ENCODE measurements at regions not wholly inside any gene's neighbourhood (a gene's known extent, or its start where the extent isn't known, plus 50 kb on each side); places are given as distances from the start of the nearest gene placed in this dataset.
A peak's percentile ranks its signal among the peaks of the same experiment; 100 is the strongest.
"Not testable (repeated sequence)": the region's sequence is repeated elsewhere in the genome, so short reads cannot be mapped to it uniquely, and the experiment has no call there.

DNA sequence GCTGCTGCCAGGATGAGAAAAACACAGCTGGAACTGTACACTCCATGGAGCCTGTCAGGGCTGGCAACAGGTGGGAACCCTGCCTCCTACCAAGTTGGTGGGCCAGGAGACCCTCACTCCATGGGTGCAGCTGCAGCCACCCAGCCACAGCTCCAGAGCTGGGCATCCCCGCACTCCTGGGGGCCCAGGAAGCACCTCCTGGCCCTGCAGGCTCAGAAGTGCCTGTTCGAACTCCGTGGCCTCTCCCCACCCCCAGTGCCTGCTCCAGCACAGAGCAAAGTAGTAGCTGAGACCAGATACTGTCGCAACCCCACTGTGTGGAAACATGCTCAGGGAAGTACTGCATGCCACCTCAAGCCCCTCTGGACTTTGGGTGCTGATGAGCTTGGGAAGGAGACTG is 564.0 kb upstream of the ACO1 start:
- DNase-seq (ENCODE audit: low spot score) = no peak

DNA sequence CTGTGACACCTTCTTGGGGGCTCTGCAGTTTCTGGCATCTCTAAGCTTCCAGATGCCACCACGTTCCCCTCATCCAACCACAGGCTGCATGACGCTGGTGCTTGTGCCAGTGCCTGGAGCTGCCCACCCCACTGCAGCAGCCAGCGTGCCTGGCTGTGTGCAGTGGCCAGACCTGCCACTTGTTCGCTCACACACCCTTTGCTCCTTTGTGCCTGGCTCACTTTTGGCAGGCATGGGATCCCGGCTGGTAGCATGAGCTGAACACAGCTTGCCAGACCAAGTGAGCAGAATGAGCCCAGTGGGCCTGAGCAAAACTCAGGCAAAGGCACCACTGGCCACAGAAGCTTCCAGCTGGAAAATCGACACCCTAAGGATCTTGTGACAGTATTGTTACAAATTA is 562.9 kb upstream of the ACO1 start:
- DNase-seq (ENCODE audit: low spot score) = no peak

DNA sequence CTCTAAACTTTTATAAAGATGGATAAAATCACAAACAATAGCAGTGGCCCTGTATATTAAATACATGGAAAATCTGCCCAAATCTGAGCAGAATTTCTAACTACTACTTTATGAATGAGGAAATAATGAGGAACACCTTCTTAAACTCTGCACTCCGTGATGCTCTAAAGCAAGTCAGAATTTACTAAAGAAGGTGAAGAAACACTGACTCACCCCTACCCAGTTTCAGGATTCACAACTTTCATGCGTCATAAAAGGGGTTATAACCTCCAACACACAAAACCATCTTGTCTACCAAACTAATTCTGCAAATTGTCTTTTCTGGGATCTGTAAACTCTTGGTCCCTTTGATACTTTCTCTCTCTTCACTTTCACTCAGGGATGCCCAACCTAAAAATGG is 561.1 kb upstream of the ACO1 start:
- no peak for DNase-seq (ENCODE audit: low spot score)

DNA sequence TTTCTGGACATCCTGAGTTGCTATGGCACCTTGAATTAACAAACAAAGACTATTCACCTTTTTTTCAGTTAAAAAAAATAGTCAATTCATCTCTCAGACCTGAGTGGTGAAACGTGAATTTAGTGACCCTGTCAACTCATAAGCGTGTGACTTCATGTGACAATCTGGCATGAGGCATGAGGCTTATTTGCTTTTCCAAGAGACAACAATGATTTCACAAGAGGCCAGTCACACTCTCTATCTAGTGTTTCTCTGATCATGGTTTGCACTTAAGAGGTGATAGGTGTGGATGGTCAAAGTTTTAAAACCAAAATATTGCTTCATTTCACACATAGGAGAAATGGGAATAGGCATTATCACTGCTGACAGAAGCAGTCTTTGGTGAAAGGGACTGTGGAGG is 559.6 kb upstream of the ACO1 start:
- DNase-seq (ENCODE audit: low spot score) = no peak

DNA sequence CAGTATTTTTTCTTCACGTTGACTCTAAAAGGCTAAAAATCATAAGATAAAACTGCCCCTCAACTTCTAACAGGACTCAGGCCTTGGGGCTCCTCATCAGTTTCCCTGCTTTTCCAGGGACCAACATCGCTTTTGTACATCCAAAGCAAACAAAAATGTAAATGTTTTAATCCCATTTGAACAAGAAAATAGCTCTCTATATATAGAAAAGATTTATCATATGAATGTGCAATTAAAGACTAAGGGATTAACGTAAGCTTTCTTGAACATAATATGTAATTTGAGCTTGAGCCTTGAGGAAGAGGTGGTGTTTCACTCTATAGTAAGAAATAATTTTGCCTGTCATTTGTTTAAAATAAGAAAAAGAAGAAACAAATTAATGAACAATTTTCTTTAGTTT is 547.2 kb upstream of the ACO1 start:
- DNase-seq (ENCODE audit: low spot score) = no peak

DNA sequence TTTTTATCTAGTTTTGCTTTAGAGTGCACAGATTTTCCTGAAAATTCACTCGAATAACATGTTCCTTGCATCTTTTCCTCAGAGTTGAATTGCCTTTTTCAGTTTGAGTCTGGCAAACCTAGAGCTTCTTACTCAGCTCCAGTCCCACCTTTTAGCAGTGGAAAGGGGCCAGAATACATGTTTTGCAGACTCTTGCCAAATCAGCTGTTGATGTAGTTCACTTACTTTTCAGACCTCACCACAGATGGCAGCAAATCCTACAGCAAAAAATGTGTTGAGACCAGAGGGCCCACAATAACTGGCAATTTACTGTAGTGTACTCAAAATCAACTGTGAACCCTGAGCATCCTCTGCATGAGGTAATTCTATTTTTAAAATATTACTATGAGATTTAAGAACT is 545.2 kb upstream of the ACO1 start:
- DNase-seq (ENCODE audit: low spot score) = no peak

DNA sequence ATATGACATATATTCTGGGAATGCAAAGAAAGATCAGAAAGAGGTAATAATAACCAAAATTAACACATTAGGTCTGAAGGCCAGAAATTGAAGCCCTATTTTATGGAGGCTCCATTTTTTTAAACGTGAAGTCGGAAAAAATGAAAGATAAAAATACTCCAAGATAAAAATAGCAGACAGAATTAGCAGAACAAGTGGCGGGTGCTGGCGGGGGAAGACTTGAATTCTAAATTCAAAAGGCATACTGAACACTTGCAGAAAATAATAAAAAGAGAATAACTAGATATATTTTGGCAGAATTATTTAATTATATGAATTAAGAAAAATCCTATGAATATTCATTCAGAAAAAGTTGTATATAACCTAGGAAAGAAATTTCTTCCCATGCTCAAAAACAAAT is 543.7 kb upstream of the ACO1 start:
- no peak for DNase-seq (ENCODE audit: low spot score)

DNA sequence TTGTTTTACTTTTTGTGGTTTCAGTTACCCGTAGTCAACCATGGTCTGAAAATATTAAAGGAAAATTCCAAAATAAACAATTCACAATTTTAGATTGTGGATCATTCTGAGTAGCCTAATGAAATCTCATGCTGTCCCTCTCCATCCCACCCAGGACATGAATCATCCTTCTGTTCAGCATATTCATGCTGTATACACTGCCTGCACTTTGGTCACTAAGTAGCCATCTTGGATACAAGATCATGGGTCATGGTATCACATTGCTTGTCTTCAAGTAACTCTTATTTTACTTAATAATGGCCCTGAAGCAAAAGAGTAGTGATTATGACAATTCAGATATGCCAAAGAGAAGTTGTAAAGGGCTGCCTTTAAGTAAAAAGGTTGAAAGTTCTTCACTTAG is 536.5 kb upstream of the ACO1 start:
- no peak for DNase-seq (ENCODE audit: low spot score)

DNA sequence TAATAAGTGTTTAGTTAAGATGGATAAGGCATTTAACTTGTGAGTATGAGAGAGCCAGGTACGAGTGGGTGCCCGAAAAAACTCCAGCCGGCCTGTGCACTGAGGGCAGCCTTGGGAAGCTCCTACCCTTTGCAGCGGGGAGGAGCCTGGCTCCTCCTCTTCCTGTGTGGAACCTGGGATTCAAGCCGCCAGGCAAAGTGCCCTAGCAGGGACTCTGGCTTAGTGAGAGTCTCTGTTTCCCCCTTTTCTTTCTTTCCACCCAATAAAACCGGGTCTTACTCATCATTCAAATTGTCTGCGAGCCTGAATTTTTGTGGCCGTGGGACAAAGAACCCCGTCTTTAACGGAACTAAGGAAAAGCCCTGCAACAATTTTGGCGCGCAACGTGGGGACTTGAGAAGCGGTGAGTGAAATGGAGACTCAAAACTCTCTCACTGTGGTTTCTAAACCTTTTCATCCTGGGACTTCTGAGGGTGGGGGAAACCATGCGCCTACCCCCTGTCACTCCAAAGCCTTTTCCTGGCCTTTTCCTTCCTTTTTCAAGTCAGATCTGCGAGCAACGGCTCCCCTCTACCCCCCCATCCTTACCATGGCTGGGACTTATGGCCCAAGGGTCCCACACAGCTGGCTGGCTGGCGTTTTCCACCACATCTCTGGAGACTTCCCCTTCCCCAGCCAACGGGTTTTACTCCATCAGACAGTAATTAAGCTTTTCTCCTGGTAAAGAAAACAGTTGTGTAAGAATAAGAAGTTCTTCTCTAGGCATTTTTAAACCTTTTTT is 535.7 kb upstream of the ACO1 start:
- DNase-seq (ENCODE audit: low spot score) = no peak

DNA sequence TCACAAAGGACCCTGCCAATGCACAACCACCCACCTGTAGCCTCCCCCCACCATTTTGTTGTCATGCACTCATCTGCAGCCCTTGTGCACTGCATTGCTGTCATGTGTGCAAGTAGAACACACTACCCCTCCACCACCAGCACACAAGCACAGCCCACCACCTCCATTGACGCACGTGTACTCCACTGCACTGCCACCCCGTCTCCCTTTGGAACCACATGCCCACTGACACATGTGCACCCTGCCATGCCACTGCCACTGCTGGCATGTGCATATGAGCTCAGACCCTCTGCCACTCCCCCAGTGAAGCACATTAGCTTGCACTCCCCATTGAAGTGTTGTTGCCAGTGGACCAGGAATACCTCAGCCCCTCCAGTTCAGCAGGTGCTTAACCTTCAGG is 530.3 kb upstream of the ACO1 start:
- DNase-seq (ENCODE audit: low spot score) = no peak

DNA sequence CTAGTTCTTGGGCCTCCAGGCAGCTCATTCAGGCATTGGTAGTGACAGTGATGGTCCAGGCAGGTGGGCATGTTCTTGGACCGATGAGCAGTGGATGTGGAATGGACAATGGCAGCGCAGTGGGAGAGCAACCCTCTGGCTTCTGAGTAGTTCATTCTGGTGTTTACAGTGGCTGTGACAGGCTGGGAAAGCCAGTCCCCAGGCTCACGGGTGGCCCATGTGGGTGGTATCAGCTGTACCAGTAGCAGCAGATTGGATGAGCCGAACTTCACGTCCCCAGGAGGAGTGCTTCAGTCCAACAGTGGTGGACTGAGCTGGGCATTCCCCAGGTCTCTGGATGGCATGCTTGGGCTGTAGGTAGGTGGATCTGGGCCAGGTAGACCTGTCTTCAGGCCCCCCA is 515.6 kb upstream of the ACO1 start:
- no peak for DNase-seq (ENCODE audit: low spot score)

DNA sequence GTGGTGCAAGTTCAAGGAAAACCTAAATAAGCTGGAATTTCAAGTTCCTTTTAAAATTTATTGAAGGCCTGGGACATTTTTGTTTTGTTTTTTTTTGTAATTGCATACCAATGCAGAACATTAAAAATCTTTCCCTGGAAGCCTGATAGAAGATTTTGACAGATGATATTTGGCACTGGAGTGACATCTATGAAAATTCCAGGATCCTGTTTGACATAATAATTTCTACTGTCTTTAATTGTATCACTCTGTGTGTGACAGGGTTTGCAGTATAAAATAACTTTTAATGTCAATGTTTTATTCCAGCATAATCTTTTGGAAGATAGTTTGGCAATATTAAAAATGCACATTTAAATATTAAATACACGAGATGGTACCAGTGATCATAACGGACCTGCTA is 514.2 kb upstream of the ACO1 start:
- no peak for DNase-seq (ENCODE audit: low spot score)

DNA sequence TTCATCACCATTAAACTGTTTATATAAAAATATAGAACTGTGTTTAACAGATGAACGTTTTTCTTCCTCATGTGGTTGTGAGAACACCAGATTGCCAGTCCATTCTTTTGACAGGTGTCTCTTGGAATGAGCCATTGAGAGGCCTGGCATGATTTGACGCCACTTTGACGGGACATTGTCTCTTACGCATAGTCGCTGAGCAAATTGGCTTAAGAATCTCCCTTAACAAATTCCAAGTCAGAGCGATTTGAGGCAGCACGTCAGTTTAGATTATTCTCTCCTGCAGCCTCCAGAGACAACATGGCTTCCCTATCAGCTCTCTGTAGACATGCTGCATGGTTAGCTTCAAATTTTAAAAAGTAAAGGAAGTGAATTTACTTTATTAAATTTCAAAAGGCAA is 510.7 kb upstream of the ACO1 start:
- DNase-seq (ENCODE audit: low spot score) = no peak

DNA sequence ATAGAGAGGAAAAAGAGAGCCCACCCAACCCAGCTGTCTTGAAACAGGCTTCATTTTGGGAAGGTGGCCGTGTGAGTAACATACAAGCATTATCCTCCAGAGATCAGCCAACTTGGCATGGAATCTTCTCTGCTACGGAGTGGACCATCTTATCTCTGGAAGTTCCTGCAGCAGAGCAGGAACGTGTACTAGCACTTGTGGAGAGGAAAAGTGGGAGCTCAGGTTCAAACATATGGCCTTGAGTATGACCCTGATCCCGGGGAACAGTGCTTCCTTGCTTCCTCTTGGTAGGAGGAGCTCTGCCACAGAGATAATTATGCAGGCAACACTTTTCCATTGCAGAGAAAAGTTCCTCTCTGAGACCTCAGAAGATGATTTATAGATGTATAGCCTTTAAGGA is 490.4 kb upstream of the ACO1 start:
- no peak for DNase-seq (ENCODE audit: low spot score)

DNA sequence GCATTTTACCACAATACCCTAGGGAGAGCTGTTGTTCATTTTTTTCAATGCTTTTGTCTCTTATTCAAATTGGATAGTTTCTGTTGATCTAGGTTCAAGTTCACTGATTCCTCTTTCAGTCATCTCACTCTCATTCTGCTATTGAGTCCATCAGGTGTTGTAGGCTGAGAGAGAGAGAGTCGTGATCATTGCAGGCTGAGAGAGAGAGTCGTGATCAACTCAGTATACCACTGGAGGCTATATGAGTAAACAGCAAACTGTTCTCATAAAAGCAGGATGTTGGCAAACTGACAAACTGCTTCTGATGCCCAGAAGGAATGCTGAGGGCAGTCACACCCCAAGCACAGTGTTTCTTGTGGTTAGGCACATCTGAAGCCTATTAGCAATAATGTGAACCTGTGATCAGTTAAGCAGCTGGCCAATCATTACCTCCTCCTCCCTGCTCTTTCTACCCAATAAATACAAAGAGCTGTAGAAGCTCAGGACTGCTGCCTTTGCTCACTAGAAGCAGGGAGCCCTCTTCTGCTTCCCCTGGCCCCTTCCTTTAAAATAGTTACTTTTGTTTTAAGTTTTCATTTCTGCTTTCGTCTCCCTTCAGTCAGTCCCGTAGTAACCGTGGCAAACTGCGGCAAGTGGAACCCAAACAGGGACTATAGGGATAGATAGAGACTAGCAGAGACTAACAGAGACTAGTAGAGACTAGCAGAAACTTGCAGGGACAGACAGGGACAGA is 476.1 kb upstream of the ACO1 start:
- peak; percentile 44 for DNase-seq (ENCODE audit: low spot score)

DNA sequence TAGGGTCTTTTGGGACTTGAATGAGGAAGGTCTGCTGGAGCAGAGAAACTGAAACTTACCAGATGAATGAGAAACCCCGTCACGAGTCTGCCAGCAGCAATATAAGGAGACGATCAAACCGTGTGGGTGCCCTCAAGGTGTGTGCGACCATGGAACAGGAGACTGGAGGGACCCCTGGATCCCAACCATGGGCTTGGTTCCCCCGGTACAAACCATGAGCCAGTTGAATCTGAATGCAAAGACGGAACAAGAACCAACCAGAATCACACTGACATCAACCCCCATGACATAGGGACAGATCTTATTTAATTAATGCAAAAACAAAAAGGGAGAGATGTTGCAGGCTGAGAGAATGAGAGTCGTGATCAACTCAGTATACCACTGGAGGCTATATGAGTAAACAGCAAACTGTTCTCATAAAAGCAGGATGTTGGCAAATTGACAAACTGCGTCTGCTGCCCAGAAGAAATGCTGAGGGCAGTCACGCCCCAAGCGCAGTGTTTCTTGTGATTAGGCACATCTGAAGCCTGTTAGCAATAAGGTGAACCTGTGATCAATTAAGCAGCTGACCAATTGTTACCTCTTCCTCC is 475.5 kb upstream of the ACO1 start:
- DNase-seq (ENCODE audit: low spot score) = no peak

DNA sequence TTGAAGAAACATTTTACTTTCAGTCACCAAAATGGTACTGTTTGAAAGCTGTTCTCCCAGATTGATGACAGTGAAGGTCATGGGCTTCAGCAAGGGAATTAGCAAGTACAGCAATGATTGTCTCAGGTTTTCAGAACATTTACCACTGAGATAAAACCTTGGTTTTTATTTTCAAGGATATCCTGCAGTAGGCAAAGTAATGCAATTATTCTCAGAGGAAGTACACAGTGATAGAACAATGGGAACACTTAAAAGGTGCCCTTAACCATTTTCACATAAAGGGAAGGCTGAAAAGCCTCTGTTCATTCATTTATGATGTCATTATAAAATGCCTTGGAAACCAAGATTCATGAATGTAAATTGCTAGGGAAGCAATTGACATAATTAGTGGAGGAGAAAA is 471.8 kb upstream of the ACO1 start:
- DNase-seq (ENCODE audit: low spot score) = no peak

DNA sequence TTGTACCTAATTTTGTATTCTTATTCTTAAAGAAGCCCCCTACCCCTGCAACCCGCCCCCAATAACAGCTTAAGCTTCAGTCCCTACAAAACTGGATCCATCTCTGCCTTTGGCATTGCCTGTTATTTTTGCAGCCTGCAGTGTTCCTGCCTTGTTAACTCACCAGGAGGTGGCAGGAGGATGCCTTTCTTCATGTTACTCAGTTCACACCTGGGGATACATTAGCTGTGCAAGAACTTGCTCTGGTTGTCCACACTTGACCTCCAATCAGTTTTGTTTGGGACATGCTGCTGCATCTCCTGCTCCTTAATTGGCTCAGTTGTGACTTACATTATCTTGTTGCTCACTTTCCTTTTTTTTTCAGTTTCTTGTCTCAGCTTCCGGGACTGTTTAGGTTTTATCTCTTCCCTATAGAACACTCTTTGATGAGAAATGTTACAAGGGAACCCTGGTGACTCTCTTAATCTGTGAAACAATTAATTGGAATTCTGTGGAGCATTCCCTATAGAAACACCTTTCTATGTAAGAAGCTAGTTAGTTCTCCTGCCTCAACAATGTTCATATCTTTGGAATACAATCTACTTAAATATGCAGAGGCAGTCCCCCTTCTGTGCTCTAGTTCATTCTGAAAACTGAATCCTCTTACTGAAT is 467.7 kb upstream of the ACO1 start:
- no peak for DNase-seq (ENCODE audit: low spot score)

DNA sequence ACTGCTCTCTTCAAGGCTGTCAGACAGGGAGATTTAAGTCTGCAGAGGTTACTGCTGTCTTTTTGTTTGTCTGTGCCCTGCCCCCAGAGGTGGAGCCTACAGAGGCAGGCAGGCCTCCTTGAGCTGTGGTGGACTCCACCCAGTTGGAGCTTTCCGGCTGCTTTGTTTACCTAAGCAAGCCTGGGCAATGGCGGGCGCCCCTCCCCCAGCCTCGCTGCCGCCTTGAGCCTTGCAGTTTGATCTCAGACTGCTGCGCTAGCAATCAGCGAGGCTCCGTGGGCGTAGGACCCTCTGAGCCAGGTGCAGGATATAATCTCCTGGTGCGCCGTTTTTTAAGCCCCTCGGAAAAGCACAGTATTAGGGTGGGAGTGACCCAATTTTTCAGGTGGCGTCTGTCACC is 446.7 kb upstream of the ACO1 start:
- DNase-seq (ENCODE audit: low spot score) = not testable (repeated sequence)

DNA sequence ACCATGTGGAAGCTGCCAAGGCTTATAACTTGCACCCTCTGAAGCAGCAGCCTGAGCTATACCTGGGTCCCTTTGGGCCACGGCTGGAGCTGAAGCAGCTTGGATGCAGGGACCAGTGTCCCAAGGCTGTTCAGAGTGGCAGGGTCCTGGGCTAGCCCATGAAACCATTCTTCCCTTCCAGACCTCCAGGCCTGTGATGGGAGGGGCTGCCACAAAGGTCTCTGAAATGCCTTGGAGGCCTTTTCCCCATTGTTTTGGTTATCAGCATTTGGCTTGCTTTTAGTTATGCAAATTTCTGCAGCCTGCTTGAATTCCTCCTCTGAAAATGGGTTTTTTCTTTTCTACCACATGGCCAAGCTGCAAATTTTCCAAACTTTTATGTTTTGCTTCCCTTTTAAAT is 433.7 kb upstream of the ACO1 start:
- DNase-seq (ENCODE audit: low spot score) = no peak

DNA sequence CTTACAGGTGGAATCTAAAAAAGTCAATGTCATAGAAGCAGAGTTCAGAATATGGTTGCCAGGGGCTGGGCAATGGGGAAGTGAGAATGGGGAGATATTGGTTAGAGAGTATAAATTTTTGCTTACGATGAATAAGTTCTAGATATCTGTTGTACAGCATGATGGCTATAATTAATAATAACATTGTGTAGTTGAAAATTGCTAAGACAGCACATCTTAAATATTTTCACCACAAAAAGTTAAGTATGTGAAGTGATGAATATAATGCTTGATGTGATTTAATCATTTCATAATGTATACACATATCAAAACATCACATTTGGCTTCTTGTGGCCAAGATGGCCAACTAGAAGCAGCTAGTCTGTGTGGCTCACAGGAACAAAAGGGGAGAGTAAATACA is 425.9 kb upstream of the ACO1 start:
- no peak for DNase-seq (ENCODE audit: low spot score)

DNA sequence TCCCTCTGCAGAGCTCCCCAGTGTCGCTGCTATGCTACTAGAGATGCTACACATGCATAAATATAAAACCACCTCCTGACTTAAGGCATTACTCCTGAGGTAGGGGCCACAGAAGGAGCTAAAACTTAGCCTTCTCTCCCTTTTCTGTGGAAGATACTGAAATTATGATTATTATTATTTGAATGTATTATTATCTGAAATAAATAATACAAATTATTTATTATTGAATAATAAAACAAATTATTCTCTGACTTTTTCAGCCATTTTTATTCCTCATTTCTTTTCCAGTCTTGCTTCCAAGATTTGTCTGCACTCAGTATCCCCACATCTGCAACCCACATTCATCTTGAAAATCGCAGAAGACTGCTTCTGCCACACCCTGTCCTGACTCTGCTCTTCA is 414.9 kb upstream of the ACO1 start:
- no peak for DNase-seq (ENCODE audit: low spot score)

DNA sequence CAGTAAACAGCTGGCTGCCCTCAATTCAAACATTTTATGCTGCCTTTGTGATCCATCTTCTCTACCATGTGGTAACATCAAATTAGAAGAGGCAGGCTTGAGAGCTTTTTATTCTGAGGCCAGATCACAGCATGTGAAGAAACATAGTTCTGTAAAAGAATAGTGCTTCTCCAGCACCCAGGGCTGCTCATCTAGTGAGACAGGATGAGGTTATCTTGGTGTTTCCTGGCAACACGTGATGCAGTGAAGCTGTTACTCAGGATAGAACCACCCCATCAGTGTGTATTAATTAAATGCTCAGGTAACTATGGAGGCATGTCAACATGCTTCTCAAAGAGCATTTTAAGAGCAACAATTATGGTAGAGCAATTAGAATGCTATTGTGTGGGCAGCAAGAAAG is 400.5 kb upstream of the ACO1 start:
- DNase-seq (ENCODE audit: low spot score) = no peak
